ENCODE measurements at regions not wholly inside any gene's neighbourhood (a gene's known extent, or its start where the extent isn't known, plus 50 kb on each side); places are given as distances from the start of the nearest gene placed in this dataset.

DNA sequence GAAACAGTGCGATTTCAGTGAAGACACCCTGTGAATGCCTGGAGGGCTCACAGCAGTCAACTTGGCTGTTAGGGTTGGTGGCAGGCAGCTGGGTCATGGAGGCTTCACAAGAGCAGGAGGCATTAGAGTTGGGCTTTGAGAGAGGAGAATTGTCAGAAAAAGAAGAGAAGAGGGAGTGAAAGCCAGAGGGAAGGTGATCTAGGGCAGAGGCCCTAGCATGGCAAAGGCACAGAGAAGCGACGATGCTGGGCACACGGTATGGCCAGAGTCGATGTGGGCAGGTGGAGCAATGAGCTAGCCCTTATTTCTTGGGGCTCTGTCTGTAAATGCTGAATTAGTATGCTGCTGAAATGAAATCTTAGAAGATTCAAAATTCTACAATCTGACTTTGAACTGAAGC is 52.6 kb upstream of the OLFM4 start:
- DNase-seq, result no peak

DNA sequence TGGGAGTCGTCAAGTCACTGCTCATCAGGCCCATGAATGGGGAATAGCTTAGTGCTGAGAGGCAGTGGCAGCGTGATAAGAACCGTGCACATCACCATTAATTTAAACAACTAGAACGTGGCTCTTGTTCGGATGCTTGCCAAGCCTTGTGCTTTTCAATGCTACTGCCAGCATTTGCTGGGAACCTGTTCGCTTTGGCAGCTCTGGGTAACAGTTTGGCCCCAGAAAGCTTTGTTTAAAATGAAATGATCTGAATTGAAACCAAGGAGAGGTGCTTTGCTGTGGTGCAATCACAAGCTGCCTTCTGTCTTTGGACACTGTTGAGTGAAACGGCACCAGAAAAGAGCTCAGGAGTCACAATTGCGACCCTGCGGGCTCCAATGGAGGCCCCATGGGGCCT is 53.5 kb upstream of the OLFM4 start:
- DNase-seq, result no peak

DNA sequence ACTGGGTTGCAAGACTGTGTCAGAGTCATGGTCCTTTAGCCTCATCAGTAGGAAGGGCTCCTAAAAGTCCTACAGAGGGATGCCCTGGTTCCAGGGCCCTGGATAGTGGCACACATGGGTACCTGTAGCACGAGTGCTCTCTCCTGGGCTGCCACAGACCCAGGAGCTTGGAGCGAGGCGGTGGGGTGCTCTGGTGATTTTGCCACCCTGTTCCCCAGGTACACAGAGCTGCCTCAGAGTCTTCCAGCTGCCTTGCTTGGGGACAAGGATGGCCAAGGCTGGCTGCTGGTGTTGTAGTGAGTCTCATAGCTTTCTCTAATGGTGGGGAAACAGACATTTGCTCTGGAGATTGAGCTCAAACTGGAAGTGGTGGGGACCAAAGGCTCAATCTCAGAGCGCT is 53.9 kb upstream of the OLFM4 start:
- DNase-seq, result no peak

- DNase-seq, result peak; percentile 91 to 94
Observed at GRCh38 chr13:52969373-52969772, 59.2 kb upstream of the OLFM4 start.

- DNase-seq, result peak; percentile 81
Observed at GRCh38 chr13:52968074-52968700, 60.4 kb upstream of the OLFM4 start.

- no peak for DNase-seq
Observed at GRCh38 chr13:52961987-52962386, 66.6 kb upstream of the OLFM4 start.

DNA sequence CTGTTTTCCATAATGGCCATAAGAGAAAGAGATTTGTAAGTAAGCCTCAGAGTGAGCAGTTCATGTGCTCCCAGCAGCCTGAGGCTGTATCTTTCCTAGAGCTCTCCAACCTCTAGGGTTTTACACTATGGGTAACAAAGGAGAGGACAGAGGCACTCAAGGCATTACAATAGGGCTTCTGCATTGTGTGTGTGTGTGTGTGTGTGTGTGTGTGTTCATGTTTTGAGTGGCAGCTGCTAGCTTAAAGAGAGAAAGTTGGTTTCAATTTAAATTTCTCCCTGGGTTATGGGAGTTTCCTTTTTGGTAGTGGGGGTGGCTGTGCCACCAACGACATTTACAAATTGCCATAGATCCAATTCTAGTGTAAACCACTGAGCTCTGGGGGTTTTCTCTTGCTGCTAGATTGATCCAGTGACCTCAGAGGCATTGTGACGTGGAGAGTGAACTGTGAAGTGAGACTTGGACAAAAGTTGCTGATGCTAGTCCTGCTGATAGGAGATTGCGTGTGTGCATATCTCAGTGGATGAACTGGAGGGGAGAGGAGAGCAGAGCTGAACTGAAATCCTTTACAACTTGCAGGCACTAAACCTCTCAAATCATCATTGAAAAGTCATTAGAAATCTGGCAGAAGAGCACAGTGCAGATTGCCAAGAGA is 67.2 kb upstream of the OLFM4 start:
- no peak for DNase-seq

DNA sequence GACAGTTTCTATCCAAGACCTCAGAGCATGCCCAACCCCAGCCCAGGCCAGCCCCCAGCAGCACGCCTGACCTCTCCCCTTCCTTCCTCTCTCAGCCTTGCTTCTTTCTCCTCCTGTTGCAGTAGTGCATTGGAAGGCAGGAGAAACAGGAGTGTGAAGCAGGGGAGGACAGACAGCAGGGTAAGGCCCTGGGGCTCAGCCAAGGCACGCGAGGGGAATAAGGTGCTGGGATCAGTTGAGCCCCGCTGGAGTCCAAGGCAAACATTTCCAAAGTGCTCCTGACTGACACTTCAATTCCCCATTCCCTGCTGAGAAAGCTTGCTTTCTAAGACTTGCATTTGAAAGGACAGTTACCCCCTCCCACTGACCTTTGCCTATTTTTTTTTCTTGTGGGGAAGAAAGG is 73.1 kb upstream of the OLFM4 start:
- peak; percentile 14 to 32 for DNase-seq

- DNase-seq, result no peak
Observed at GRCh38 chr13:52954838-52955237, 73.8 kb upstream of the OLFM4 start.

DNA sequence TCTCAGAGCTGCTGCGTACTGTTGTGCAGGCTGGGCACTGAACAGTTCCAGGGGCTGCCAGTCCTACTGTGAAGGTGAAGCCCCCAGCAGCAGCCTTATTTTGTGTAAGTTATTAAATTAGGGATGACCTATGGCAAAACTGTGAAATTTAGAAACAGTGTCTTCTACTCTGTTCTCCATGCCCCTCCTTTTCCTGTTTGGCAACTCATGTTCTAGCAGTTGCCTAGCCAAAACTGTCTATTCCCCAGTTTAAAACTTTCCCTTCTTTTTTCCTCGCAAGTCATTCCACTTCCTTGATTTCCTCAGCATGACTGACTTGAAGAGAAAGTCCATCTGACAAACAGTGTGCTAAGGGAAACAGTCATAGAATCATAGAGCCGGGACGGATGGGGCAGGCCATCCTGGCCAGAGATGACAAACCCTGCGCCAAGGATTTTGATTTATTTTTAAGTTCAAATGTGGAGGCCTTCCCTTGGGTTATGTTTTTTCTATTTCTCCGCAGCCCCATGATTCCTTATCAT is 78.1 kb upstream of the OLFM4 start:
- DNase-seq, result peak in 1 of 2 experiments; percentile 11

- DNase-seq, result no peak
Observed at GRCh38 chr13:52949742-52950141, 78.9 kb upstream of the OLFM4 start.

- DNase-seq, result no peak
Observed at GRCh38 chr13:52949044-52949443, 79.6 kb upstream of the OLFM4 start.

- peak; percentile 11 to 19 for DNase-seq
Observed at GRCh38 chr13:52947921-52948373, 80.7 kb upstream of the OLFM4 start.

DNA sequence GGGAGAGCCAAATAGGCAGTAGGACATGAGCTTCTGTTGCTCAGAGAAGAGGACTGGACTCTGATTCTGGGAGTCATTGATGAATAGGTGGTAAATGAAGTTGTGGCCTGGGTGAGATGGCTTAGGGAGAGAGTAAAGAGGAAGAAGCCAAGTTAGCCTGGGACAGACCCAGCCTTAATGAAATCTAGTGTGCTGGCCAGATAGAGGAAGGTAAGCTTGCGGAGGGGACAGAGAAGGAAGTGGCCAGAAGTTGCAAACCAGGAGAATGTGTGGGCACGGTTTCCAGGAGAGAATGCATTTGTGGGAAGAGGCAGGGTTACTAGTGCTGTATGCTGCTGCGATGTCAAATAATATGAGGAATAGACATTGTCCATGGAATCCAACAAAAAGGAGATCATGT is 83.3 kb upstream of the OLFM4 start:
- no peak for DNase-seq

GRCh38 chr13:52944697-52945096 is 83.9 kb upstream of the OLFM4 start:
- DNase-seq, result peak; percentile 34 to 40

DNA sequence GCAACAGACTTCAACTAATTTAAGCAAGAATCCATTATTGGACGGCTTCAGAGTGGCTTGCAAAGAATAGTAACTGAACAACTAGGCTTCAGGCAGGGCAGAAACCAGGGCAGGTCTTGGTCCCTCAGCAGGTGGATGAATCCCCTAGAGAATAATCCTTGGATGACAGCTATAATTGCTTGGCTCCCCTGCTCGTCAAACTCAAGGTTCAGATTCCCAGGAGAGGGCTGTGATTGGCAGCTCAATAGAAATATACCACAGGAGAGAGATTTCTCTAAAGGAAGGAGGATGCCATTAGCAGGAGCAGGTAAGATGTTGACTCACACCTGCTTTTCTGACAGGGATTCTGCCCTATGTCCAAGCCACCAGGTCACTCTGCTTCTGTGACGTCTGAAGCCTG is 89.6 kb upstream of the PCDH8 start:
- no peak for DNase-seq

- no peak for DNase-seq
Observed at GRCh38 chr13:52936806-52937205, 88.4 kb upstream of the PCDH8 start.

- no peak for DNase-seq
Observed at GRCh38 chr13:52934258-52934657, 85.8 kb upstream of the PCDH8 start.

DNA sequence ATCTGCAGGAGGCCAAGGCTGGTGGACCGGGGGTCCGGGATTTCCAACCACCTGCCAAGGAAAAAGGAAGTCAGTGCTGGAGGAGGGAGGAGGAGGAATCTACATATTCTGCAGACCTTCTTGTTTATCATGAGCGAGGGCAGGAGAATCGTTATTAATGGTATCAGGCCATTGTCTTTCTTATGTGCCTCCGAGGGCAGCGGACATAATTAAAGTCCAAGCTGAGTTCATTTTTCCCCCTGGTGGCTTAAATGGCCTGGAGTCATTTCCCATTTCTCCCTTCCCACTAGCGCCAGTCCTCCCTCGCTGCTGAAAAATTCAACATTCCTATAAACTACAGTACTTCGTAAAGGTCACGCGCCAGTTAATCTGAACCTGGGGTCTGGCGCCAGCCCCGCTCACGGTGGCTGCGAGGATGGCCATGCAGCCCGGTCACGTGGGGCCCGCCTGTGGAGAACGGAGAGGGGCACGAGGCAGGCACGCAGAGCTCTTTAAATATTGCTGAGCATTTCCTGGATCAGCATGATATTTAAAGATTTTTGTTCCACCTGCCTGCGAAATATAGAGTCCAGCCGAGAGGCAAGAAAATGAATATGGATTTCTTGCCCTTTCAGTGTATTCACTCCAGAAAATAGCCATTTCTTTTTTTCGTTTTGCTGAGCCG is 85.2 kb upstream of the PCDH8 start:
- DNase-seq, result no peak

- no peak for DNase-seq
Observed at GRCh38 chr13:52933099-52933498, 84.7 kb upstream of the PCDH8 start.

DNA sequence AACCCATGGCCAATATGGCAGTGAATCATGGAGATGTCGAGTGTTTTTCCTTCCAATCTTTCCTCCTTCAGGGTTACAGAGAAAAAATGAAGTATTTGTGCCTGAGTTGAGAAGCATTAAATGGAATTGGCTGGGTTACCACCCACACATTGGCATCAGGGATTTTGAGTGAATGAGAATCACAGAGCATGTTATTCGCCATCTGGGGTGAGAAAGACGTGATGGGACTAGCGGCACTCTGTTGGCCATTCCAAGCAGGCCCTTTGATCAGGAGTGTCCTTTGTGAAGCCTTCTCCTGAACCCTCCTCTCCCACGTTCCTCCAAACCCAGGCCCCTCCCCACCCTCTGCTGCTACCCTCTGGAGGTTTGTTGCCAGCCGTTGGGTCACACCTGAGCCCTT is 84.2 kb upstream of the PCDH8 start:
- DNase-seq, result no peak

DNA sequence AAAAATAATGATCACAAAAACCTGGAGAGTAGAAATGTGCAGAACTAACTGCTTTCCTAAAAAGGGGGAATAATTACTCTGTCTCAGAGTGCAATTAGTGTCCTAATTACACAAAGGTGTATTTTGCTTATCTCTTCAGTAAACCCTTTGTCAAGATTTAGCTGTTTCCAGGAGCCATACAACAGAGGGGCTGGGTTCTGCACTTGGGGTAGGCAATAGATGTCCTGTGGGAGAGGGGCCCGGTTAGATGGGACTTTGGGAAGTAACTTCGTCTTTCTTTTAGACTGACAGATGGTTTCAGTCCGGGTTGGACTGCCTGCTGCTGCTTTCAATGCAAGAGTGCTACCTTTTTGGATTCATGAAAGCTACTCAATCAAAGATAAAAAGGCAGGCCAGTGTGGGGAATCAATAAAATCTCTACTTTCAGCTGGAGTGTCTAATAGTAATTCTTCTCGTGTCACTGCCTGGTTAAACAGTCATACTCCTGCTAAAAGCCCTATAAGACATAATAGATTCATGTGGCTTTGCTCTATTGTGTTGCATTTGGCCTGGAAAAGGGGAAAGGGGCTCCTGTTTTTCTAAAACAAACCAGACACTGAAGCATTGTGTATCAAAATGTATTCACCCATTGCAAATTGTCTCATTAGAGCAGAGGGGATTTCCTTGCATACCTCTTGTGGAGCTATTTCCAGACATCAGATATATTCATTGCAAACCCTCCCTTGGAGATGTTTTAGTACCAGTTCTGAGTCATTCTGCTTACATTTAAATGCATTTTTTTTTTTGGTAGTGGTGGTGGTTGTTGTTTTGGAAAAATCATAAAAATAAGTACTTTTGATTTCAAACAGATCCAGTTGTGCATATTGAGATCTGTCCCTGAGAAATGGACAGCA is 83.3 kb upstream of the PCDH8 start:
- DNase-seq, result no peak

DNA sequence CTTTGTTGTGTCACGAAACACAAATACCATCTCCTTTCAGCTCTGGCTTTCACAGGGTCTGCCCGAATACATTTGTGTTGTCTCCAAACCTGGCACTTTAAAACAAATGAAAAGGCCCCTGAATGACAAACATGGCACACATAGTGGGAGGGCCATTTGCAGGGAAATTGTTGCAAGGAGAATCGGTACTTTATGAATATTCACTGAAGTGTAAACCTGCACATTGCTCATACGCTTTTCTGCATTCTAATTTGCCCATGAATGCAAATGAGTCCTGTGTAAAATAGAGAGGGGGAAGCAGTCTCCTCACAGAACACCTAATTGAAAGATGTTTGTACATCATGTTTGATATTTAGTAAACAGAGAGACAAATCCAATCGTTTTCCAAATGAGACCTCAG is 82.7 kb upstream of the PCDH8 start:
- DNase-seq, result no peak

Data from Kasumi-1 (cell line).